ENCODE measurements at regions not wholly inside any gene's neighbourhood (a gene's known extent, or its start where the extent isn't known, plus 50 kb on each side); places are given as distances from the start of the nearest gene placed in this dataset.

- TF ChIP-seq CTCF (IDR thresholded peaks at IDR 0.05 in 2 of 3, conservative IDR thresholded peaks at IDR 0.05 in 1 of 3; ENCODE audit: borderline replicate concordance in 1 of 3, insufficient read depth in 1 of 3, low read depth in 2 of 3, low read length in 2 of 3) (no peak), JUND (IDR thresholded peaks at IDR 0.05) (no peak)
These were observed 140.1 kb upstream of the TRAM1L1 start (continued) for GRCh38 chr4:117225471-117225870.

- H2AFZ ChIP-seq (ENCODE audit: low read depth, low read length, poor library complexity, severe bottlenecking), result no peak overlapping the region
- TF ChIP-seq ELF1 (IDR thresholded peaks at IDR 0.05; ENCODE audit: borderline replicate concordance, low read depth), result no peak
- TF ChIP-seq ATF3 (IDR thresholded peaks at IDR 0.05), result no peak
- TF ChIP-seq SP1 (IDR thresholded peaks at IDR 0.05; ENCODE audit: low read depth), result no peak
- no peak for TF ChIP-seq EGR1 (IDR thresholded peaks at IDR 0.05; ENCODE audit: low read depth)
- no peak for TF ChIP-seq YY1 (IDR thresholded peaks at IDR 0.05; ENCODE audit: extremely low read depth, insufficient replicate concordance, low read depth, low read length)
- no peak for TF ChIP-seq REST (IDR thresholded peaks at IDR 0.05; ENCODE audit: low read depth)
- no peak for TF ChIP-seq SRF (IDR thresholded peaks at IDR 0.05; ENCODE audit: low read depth)
- no peaks in the 10 kb centered on the region for H3K27me3 ChIP-seq (ENCODE audit: insufficient read depth, low read length)
- no peak overlapping the region for H3K27ac ChIP-seq (ENCODE audit: low read depth, low read length)
- no peak for ATAC-seq
- no peak overlapping the region for H3K9ac ChIP-seq (ENCODE audit: low read length)
- RAD21 ChIA-PET (ENCODE audit: low non-redundant PET in 1 of 2, low total read pairs in 2 of 2, uncharacterized antibody in 2 of 2, unreplicated experiment in 2 of 2), result no interaction called here
- H3K9me3 ChIP-seq (ENCODE audit: control insufficient read depth in 1 of 2, insufficient read depth in 1 of 2, low read depth in 1 of 2, low read length in 2 of 2), result no peaks in the 10 kb centered on the region
- H3K4me1 ChIP-seq (ENCODE audit: control insufficient read depth in 1 of 2, insufficient read depth in 2 of 2, low read length in 2 of 2), result no peaks in the 10 kb centered on the region
- no peak overlapping the region for H3K4me2 ChIP-seq (ENCODE audit: low read length)
- intact Hi-C loops (cut with micrococcal nuclease), result no loop called here
- CTCF ChIA-PET, result no interaction called here
- no peaks in the 10 kb centered on the region; the same call in 1 of the 2 replicates for H4K20me1 ChIP-seq (ENCODE audit: insufficient read depth)
- H3K4me3 ChIP-seq (replicated peaks in 1 of 2; ENCODE audit: low read depth in 1 of 2, low read length in 2 of 2), result no peak overlapping the region
- no peaks in the 10 kb centered on the region for H3K9me2 ChIP-seq (ENCODE audit: insufficient read depth)
- no peaks in the 10 kb centered on the region for H3K36me3 ChIP-seq (ENCODE audit: control insufficient read depth in 1 of 2, insufficient read depth in 2 of 2, low read length in 2 of 2)
- POLR2A ChIA-PET, result no interaction called here
- DNase-seq (ENCODE audit: low read depth, low spot score), result no peak
- no TSS peak for BruUV-seq (replicated peaks)
- H3K79me2 ChIP-seq (ENCODE audit: insufficient read depth, low read length), result no peaks in the 10 kb centered on the region
These were observed 142.5 kb upstream of the TRAM1L1 start for GRCh38 chr4:117227925-117228324.

Data from HCT116 (cell line).